ENCODE measurements at regions not wholly inside any gene's neighbourhood (a gene's known extent, or its start where the extent isn't known, plus 50 kb on each side); places are given as distances from the start of the nearest gene placed in this dataset.

DNA sequence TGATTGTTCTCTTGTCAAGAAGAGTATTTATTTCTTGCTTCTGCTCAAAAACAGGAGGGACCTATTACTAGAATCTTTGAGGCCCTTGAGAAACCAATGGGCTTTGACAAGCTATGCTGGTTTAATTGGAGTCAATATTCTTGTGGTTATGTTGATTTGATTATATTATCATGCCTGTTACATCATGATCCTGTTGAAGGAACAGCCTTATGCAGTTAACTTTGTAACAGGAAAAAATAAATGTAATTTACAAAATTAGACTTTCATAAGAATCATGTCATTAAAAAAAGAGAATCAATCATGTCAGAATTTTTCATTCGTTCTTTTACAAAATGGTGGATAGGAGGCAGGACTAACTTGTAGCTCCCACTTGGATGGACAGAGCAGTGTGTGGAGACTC lies 386.1 kb upstream of the DDI1 start:
- no peak for DNase-seq
- intact Hi-C loops (cut with micrococcal nuclease) = no loop called here
- no peak for ATAC-seq

DNA sequence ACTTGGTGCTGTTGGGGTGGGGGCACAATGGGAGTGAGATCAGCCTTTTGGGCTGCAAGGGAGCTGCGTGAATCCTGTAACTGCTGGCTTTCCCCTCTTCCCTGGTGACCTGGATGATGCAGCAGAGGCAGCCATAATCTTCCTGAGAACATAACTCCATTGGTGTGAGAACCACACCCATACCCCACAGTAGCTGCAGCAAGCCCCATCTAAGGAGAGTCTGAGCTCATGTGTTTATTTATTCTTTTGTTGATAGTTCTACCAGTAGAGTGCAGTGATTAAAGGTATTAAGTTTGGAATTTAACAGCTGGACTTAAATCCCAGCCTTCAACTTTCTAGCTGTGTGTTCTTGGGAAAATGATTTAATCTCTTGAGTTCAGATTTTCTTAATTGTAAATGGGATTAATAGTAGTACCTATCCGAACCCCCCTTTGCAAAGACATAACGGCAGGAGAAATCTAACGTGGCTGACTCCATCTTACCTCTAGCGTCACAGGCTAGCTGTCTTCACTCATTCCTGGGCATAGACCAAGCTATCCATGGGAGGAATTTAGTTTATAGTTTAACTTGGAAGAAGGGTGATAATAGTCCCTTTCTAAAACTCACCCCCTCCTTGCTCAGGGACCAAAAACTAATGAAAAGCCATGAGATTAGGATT lies 385.0 kb upstream of the DDI1 start:
- DNase-seq (no peak), ATAC-seq (no peak)
- intact Hi-C loops (cut with micrococcal nuclease) = no loop called here

DNA sequence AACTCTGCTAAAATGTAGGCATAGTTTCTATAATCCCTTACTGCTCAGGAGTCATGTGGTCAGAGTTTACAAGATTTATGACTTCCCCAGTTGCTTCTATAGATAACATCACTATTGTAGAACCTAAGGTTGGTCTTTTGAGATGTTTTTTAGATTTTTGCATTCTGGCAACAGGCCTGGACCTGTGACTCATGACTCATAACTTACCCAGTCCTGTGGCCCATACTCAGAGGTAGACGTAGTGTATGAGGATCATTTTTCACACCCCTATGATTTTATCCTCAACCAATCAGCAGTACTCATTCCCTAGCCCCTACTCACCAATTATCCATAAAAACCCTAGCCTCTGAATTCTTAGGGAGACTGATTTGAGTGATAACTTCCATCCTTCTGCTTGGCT lies 384.4 kb upstream of the DDI1 start:
- intact Hi-C loops (cut with micrococcal nuclease) = no loop called here
- DNase-seq = no peak
- ATAC-seq = no peak

DNA sequence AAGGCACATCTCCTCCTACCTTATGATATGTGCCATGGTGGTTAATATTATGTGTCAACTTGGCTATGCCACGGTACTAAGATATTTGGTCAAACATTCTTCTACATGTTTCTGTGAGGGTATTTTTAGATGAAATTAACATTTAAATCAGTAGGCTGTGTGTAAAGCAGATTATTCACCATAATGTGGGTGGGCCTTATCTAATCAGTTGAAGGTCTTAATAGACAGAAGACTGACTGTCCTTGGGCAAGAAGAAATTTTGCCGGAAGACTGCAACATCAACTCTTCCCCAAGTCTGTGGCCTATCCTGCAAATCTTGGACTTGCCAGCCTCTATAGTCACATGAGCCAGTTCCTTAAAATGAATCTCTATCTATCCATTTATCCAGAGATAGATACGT lies 380.1 kb upstream of the DDI1 start:
- intact Hi-C loops (cut with micrococcal nuclease) = no loop called here
- ATAC-seq = no peak
- DNase-seq = no peak

DNA sequence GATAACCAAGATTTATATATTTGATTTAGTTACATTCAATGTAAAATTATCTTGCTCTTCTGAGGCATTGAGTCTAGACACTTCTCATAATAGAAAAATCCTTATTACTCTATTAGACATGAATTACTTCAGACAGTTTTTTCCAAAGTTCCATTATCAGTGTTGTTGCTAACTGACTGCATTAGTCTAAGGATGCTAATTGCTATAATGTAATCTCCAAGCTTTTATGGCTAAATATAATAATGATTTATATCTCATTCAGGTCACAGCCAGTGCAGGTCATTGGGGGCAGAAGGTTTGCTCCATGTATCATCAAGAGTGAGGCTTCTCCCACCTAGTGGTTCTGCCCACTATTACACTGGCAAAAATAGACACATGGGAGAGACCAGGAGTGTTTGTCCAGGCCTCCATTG lies 377.2 kb upstream of the DDI1 start:
- DNase-seq (no peak), ATAC-seq (no peak)
- intact Hi-C loops (cut with micrococcal nuclease) = no loop called here

DNA sequence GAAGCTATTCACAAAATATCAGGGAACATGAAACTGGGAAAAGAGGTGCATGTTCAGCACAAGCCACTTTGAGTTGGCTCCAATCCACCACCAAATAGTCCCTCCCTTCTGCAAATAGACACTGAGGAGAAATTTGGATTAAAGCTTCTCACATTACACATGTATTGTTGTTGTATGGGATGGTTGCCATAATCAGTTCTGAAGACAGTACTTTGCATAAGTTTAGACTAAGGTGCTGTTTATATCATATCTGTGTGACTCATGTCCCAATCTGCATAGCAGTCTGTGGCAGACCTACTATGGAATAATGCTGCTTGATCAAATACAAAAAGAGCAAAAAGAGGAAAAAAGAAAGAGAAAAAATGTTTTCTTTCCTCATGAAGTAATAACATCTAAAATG lies 376.7 kb upstream of the DDI1 start:
- intact Hi-C loops (cut with micrococcal nuclease) = no loop called here
- ATAC-seq (no peak), DNase-seq (no peak)

DNA sequence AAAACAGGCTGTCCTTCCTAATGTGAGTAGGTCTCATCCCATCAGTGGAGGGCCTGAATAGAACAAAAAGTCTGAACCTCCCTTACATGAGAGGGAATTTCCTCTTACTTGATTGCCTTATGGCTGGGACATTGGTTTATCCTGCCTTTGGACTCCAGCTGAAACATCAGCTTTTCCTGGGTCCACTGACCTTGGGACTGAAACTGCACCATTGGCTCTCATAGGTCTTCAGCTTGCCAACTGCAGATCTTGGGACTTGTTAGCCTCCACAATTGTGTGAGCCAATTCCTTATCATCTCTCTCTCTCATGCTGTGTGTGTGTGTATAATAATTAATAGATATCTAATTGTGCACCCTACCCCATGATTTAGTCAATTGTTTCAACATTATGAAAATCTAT lies 375.3 kb upstream of the DDI1 start:
- no peak for DNase-seq
- intact Hi-C loops (cut with micrococcal nuclease) = no loop called here
- ATAC-seq = no peak

DNA sequence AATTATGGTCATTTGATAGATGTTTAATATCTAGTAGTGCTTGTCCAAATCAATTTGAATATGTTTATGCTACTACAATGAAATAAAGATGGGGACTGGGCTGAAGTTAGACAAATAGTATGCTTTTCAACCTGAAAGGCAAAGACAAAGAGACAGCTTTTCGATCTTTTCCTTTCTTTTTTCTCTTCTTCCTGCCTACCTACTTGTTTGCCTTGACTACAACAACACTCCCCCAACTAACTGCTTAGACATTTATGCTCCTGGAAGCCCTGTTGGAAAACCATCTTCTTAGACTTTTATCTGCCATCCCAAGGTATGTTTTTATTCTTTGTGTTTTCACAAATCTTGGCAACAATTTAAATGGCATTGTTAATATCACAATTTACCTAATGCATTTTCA lies 374.4 kb upstream of the DDI1 start:
- DNase-seq (no peak), ATAC-seq (no peak)
- intact Hi-C loops (cut with micrococcal nuclease) = no loop called here

DNA sequence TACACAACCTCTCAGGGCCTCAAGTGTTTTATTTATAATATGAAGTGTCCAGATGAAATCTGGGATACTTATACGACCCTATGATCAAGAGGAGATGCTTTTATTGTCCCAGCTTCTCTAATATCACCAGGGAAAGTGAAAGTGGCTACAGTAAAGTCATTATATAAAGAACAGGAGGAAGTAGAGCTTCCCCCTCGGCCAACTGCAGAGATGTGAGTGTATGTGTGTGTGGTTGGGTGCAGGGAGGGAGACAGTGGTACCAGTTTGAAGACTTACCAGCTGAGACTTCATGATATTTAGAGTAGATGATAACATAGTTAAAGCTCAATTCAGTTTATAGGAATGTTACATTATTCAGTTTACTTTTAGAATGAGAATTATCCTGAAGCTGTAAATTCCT lies 373.6 kb upstream of the DDI1 start:
- ATAC-seq = no peak
- intact Hi-C loops (cut with micrococcal nuclease) = no loop called here
- DNase-seq = no peak

DNA sequence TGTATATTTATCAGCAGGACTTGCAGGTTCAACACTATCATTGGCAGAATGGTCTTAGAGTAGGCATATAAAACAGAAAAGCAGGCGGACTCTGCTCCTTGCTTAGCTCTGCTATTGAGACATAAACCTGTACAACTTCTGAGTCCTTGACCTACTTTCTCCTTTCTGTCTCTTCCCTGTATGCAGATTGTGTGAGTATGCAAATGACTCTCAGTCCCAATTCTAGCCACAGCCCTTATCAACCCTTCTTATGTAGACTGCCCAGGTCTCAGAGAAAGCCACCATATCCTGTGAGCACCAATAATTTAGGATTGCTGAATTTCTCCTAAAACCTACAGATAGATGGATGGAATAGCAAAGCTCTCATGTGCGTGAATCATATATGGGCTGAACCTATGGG lies 367.6 kb upstream of the DDI1 start:
- DNase-seq (no peak), ATAC-seq (no peak)
- intact Hi-C loops (cut with micrococcal nuclease) = no loop called here

DNA sequence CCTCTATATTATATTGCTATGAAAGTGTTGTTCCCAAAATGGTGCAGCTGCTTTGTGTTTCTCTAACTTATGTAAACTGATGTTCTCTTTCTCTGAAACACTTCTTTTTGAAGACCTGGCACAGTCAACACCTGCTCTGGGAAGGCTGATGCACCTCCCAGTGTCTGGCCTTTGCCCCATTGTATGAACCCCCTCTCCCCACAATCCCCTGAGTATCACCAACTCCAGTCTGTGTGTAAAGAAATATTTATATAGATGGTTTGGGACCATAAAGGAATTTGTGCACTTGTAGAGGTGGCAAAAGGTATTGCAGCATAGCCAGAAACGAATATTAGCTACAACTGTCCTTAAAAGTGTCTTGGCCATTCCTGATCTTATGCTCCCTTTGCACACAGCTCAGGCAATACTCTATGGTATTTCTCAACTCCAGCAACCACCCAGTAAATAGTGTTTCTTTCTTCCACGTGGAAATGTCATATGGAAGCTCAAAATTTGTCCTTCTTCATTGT lies 365.2 kb upstream of the DDI1 start:
- no peak for ATAC-seq
- intact Hi-C loops (cut with micrococcal nuclease) = no loop called here
- DNase-seq = no peak

DNA sequence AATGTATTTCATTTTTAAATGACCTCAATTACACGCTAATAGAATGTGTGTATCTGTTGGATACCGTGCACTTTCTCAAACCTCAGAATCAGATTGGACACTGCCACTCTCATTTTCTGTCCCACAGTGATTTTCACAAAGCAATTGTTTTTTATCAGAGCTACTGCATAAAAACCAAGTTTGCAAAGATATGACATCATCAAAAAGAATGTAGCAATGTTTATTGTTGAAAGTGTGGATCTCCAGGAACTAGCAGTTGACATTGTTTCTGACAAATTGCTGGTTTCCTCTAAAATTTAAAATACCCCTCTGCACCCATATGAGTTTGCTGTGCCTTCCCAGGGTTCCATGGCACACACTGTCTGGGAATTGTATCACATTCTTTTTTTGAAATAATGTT lies 362.7 kb upstream of the DDI1 start:
- intact Hi-C loops (cut with micrococcal nuclease) = no loop called here
- DNase-seq (no peak), ATAC-seq (no peak)

DNA sequence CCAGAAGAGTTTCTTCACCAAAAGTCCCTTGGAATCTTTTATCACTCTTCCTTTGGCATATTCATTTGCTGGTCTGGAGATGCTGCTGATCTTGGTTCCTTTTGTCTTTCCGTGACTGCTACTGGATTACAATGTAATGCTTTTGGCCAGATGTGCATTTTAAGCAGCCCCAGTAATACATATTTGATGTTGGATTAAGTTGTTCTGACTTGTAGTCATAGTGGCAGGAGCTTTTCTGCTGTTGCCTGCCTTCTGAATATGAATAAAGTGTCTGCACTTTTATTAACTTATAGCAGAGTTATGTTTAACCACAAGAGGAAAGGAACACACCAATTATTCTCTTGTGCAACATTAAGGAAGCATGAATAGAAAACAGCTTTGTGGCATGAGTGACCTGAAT lies 360.0 kb upstream of the DDI1 start:
- DNase-seq (no peak), ATAC-seq (no peak)
- intact Hi-C loops (cut with micrococcal nuclease) = no loop called here

DNA sequence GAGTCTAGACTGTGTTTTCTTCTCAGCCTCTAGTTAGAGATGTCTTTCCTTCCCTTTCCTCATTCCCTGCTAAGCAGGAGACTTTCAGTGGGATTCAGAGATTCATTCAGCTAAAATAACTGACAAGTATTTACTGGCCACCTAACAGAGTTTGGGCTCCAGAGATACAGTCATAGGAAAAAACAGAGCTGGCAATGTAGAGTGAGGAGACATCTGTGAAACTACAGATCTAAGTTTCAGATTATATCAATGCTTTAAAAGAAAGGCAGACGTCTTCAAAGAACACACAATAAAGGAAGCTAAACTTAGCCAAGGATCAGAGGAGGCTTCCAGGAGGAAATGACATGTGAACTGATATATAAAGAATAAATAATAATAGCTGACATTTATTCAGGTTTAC lies 355.6 kb upstream of the DDI1 start:
- intact Hi-C loops (cut with micrococcal nuclease) = no loop called here
- DNase-seq (no peak), ATAC-seq (no peak)

DNA sequence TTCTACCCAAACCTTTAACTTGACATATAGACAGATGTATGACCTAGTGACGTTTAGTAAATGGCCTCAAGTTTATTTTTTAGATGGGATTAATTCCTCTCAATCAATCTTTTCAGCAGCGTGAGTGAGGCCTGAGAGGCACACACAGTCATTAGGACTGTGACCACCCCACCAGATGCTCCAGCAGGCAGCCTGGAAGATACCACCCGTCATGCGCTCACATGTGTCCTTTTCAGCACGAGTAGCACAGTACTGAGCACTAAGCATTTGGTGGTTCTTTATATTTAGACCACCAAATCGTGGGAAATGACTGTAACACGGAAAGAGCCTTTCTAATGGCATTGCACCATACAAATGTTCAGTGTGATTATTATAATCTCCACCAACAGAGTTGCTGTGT lies 354.6 kb upstream of the DDI1 start:
- peak; percentile 36 for ATAC-seq
- no peak for DNase-seq
- intact Hi-C loops (cut with micrococcal nuclease) = loop anchor here (1.0 kb wide), 1 partner anchor 469 kb away; no protein-coding TSS in a partner anchor

DNA sequence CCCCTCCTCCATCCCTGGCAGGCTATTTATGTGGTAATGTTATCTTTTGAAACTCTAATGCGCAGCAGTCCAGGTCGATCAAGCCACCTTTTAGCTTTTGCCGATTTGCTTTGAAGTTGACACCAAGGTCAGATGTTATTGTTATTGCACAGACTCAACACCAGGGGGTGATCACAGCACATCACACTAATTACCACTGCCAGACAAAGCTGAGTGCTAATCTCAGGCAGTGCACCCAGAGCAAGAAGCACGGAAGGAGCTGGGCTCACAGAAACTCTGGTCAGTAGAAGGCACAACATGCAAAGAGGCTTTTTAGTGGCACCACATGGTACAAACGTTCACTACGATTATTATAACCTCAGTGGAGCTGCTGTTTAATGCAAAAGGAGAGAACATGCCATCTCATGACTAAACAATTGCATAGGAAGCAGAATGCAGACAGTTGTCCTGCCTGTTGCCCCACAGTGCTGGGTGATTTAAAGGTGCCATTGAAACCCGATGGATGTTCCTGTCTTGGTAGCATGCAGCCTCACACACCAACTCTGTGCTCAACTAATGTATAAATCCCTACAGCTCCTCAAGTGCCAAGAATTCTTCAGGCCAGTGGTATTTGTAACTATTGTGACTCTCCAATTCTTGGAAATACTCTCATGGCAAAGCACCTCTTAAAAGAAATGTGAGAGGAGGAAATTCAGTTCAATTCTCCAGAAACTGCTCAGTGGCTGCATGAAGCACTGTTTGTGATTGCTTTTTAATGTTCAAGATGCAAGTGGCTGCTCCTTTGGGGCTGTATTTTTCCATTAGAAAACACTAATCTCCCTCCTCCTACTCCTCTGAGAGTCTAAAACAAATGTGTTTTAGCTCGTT lies 353.9 kb upstream of the DDI1 start:
- peak; percentile 98 for ATAC-seq
- peak; percentile 40 for DNase-seq
- intact Hi-C loops (cut with micrococcal nuclease) = loop anchor here (1.0 kb wide), 1 partner anchor 469 kb away; no protein-coding TSS in a partner anchor

DNA sequence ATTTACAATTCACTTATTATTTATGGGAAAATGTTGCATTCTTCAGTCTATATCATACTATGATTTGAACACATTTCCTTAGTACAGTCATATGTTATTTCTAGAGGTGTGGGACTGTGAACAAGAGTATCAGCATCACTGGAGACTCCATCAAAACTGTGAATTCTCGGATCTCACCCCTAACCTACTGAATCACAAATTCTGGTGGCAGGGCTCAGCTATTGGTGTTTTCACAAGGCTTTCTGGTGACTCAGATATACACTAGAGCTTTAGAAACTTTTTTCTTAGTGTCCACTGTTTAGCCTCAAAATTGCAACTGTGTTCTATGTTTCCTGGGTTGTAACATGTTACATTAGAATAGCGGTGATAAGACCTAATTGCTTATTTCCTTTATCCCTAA lies 352.9 kb upstream of the DDI1 start:
- intact Hi-C loops (cut with micrococcal nuclease) = no loop called here

DNA sequence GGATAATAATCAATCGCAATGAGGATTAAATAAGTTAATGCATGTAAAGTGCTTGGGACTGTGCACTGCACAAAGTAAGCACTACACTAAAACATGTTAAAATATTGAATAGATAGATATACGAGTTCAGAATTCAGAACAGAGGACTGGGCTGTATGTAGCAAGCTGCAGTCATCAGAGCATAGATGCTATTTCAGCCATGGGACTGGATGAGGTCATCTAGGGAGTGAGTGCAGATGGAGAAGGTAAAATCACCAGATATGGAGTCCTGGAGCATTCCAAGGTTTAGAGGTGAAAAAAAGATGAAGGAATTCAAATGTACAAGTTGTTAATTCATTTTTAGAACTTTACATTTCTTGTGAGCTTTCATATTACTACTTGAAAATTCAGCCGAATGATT lies 347.5 kb upstream of the DDI1 start:
- ATAC-seq (no peak), DNase-seq (no peak)
- intact Hi-C loops (cut with micrococcal nuclease) = no loop called here

More for the DNA sequence above, 352.9 kb upstream of the DDI1 start:
- ATAC-seq = no peak
- DNase-seq = no peak

DNA sequence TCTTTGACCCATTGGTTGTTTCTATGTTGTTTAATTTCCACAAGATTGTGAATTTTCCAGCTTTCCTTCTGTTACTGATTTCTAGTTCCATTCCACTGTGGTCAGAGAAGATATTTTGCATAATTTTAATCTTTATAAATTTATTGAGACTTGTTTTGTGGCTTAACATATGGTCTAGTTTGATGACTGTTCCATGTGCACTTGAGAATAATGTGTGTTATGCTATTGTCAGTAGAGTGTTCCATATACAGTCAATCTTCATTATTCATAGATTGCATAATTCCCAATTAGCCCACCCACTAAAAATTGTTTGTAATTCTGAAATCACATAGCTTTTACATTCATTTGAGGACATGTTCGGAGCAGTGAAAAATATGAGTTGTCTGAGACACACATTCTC lies 346.1 kb upstream of the DDI1 start:
- DNase-seq (no peak), ATAC-seq (no peak)
- intact Hi-C loops (cut with micrococcal nuclease) = no loop called here

DNA sequence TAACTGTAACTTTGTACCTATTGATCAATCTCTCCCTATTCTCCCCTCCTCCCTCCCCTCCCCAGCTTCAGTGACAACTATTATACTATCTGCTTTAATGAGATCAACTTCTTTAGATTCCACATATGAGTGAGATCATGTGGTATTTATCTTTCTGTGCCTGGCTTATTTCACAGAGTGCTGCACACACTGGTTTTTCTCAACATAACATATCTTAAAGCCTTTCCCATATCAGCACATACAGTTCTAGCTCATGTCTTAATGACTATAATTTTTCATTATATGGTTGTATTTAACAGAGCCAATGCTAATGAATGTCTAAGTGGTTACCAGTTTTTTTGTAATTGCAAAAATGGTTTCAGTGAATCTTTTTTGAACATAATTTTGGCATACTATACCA lies 340.3 kb upstream of the DDI1 start:
- ATAC-seq (no peak), DNase-seq (no peak)
- intact Hi-C loops (cut with micrococcal nuclease) = no loop called here

DNA sequence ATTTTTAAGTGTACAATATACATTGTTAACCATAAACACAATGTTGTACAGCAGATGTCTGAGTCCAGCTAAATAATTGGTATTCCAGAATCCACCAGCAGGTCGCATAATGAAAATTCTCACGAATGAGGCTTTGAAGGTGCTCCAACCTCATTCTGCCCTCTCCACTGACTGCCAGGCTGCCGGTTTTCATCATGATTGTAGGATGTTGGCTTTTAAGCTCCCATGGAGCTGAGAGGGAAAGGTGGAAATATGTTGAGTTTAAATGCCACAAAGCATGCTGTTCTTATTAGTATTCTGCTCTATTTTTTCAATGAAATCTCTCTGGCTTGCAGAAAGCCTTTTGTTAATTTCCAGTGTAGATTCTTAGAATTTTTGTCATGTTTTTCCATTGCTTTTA lies 337.2 kb upstream of the DDI1 start:
- DNase-seq (no peak), ATAC-seq (no peak)
- intact Hi-C loops (cut with micrococcal nuclease) = no loop called here
